PC-3 (cell line): ENCODE measurements at regions not wholly inside any gene's neighbourhood (a gene's known extent, or its start where the extent isn't known, plus 50 kb on each side); places are given as distances from the start of the nearest gene placed in this dataset.

Experiments used
- CTCF ChIP-seq: fragments of 300-600 bp; sonication (generic); conservative IDR thresholded peaks from 2 replicates; pipeline ENCODE4 v1.5.1; 2017; ENCODE audit warnings: antibody characterized with exemption, low read depth, mild to moderate bottlenecking, low read length
- EZH2 ChIP-seq: fragments of 300-600 bp; sonication (generic); IDR thresholded peaks from one replicate; pipeline ENCODE4 v1.6.1; 2017; ENCODE audit warnings: antibody characterized with exemption, mild to moderate bottlenecking, low read length; ENCODE audit not compliant: unreplicated experiment

GRCh38 chr1:182304218-182304617 is 87.4 kb downstream of the GLUL start:
- TF ChIP-seq CTCF (no peak), EZH2 (no peak)
